A673 (cell line): ENCODE measurements at regions not wholly inside any gene's neighbourhood (a gene's known extent, or its start where the extent isn't known, plus 50 kb on each side); places are given as distances from the start of the nearest gene placed in this dataset.

ENCODE experiments used
- BruUV-seq: library from RNA; stranded (reverse); fragments of 400-500 nt; replicated peaks from 2 replicates; lab custom pipeline; 2021; lab: Mats Ljungman, UMichigan
- CTCF ChIA-PET: fragments of 300-600 bp; sonication (Branson Sonifier 250); formaldehyde crosslinking; loops from one replicate; lab custom pipeline; 2022; ENCODE audit warnings: antibody characterized with exemption; lab: Charles Lee
- POLR2A ChIA-PET: fragments of 300-600 bp; sonication (Branson Sonifier 250); formaldehyde crosslinking; loops from one replicate; lab custom pipeline; 2022; ENCODE audit warnings: antibody characterized with exemption; ENCODE audit not compliant: low non-redundant PET; lab: Charles Lee
- DNase-seq: peaks from one replicate; pipeline ENCODE4 v3.0.0-alpha.2; 2015; ENCODE audit warnings: low spot score
- H3K27ac ChIP-seq: fragments of 200-600 bp; sonication (generic); 2 replicates; pipeline ENCODE4 v1.5.1; 2016; ENCODE audit warnings: mixed run types, low read depth, mild to moderate bottlenecking, mixed read lengths, antibody characterized with exemption, low read length; ENCODE audit not compliant: poor library complexity, severe bottlenecking
- H3K27me3 ChIP-seq: fragments of 200-600 bp; sonication (generic); replicated peaks from 2 replicates; pipeline ENCODE4 v1.6.1; 2017; ENCODE audit warnings: mixed run types, low read depth, mild to moderate bottlenecking, mixed read lengths, antibody characterized with exemption, low read length; ENCODE audit not compliant: insufficient read depth, poor library complexity
- H3K36me3 ChIP-seq: fragments of 200-600 bp; sonication (generic); 2 replicates; pipeline ENCODE4 v1.6.1; 2016; ENCODE audit warnings: mixed run types, mild to moderate bottlenecking, mixed read lengths, antibody characterized with exemption, low read length; ENCODE audit not compliant: insufficient read depth, poor library complexity, severe bottlenecking
- H3K4me1 ChIP-seq: fragments of 200-600 bp; sonication (generic); 2 replicates; pipeline ENCODE4 v1.6.1; 2017; ENCODE audit warnings: mixed run types, mild to moderate bottlenecking, mixed read lengths, antibody characterized with exemption, low read length; ENCODE audit not compliant: insufficient read depth, poor library complexity, severe bottlenecking
- H3K4me3 ChIP-seq: fragments of 200-600 bp; sonication (generic); 2 replicates; pipeline ENCODE4 v1.5.1; 2016; ENCODE audit warnings: low read depth, mixed run types, mild to moderate bottlenecking, mixed read lengths, low read length; ENCODE audit not compliant: poor library complexity, severe bottlenecking
- H3K9me3 ChIP-seq: fragments of 200-600 bp; sonication (generic); 2 replicates; pipeline ENCODE4 v1.6.1; 2016; ENCODE audit warnings: mixed run types, low read depth, mild to moderate bottlenecking, mixed read lengths, antibody characterized with exemption, low read length; ENCODE audit not compliant: poor library complexity, severe bottlenecking
- CTCF ChIP-seq: fragments of 300-800, 200-600 bp; sonication (generic); conservative IDR thresholded peaks from 2 replicates; pipeline ENCODE4 v1.5.1; 2017; ENCODE audit warnings: low read depth, mild to moderate bottlenecking, antibody characterized with exemption, low read length, moderate library complexity, mixed read lengths
- EZH2 ChIP-seq: fragments of 200-600 bp; sonication (generic); IDR thresholded peaks from 2 replicates; pipeline ENCODE4 v1.6.1; 2017; ENCODE audit warnings: borderline replicate concordance, low read depth, mild to moderate bottlenecking, mixed read lengths, antibody characterized with exemption, low read length; ENCODE audit not compliant: poor library complexity, severe bottlenecking
- intact Hi-C: fragments of 100-400 bp; cut with micrococcal nuclease; formaldehyde crosslinking; loops from one replicate; pipeline ENCODE4 v1.10.0; 2022; ENCODE audit not compliant: unreplicated experiment

DNA sequence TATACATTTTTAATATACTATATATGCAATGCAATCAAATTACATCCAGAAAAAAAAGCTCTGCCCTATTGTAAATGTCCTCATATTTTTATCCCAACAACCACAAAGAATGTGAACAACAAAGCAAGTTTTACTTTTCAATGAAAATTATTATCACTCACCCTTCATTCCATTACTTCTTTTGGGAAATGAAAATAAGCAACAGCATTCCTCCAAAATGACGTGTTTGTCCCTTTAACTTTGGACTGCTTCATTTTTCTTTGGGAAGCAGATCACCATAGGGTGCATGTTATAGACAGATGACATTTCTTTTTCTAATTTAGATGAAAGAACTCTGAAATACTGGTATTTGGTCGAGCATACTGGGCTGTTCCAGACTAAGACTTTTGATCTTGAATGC is 667.1 kb upstream of the BOD1L1 start:
- Histone ChIP-seq H3K9me3 (no peaks in the 10 kb centered on the region), H3K4me1 (no peaks in the 10 kb centered on the region), H3K27me3 (no peaks in the 10 kb centered on the region), H3K36me3 (no peaks in the 10 kb centered on the region), H3K4me3 (no peak overlapping the region), H3K27ac (no peak overlapping the region)
- BruUV-seq: no TSS peak
- ChIA-PET POLR2A (no interaction called here), CTCF (no interaction called here)
- no peak for DNase-seq
- intact Hi-C loops: no loop called here
- no peak for TF ChIP-seq CTCF
- TF ChIP-seq EZH2: no peak

- TF ChIP-seq EZH2: no peak
- TF ChIP-seq CTCF: no peak
- no TSS peak for BruUV-seq
- Histone ChIP-seq H3K4me3 (no peak overlapping the region), H3K27ac (no peak overlapping the region), H3K9me3 (no peaks in the 10 kb centered on the region), H3K27me3 (no peaks in the 10 kb centered on the region), H3K36me3 (no peaks in the 10 kb centered on the region), H3K4me1 (no peaks in the 10 kb centered on the region)
- DNase-seq: no peak
- ChIA-PET POLR2A (no interaction called here), CTCF (no interaction called here)
- intact Hi-C loops: no loop called here
Observed at GRCh38 chr4:14299166-14299565, 671.6 kb upstream of the BOD1L1 start.

- Histone ChIP-seq H3K27ac (no peak overlapping the region), H3K9me3 (no peaks in the 10 kb centered on the region), H3K36me3 (no peaks in the 10 kb centered on the region), H3K4me3 (no peak overlapping the region), H3K4me1 (no peaks in the 10 kb centered on the region), H3K27me3 (no peaks in the 10 kb centered on the region)
- ChIA-PET CTCF (no interaction called here), POLR2A (no interaction called here)
- intact Hi-C loops: no loop called here
- no peak for TF ChIP-seq CTCF
- no TSS peak for BruUV-seq
- DNase-seq: peak; percentile 18
Observed at GRCh38 chr4:14302021-14302420, 674.5 kb upstream of the BOD1L1 start.
